Activated CD4-positive, alpha-beta T cell treated with anti-CD3 and anti-CD28 coated beads, Interleukin-2, Interleukin-6, amounts not matched to agents 100 ng/mL and 50 ng/mL, durations not matched to agents 16 hours and 8 hours (primary cell): ENCODE measurements at regions not wholly inside any gene's neighbourhood (a gene's known extent, or its start where the extent isn't known, plus 50 kb on each side); places are given as distances from the start of the nearest gene placed in this dataset.

Experiments used
- DNase-seq: peaks from one replicate; pipeline ENCODE4 v3.0.0-alpha.2; 2020

DNA sequence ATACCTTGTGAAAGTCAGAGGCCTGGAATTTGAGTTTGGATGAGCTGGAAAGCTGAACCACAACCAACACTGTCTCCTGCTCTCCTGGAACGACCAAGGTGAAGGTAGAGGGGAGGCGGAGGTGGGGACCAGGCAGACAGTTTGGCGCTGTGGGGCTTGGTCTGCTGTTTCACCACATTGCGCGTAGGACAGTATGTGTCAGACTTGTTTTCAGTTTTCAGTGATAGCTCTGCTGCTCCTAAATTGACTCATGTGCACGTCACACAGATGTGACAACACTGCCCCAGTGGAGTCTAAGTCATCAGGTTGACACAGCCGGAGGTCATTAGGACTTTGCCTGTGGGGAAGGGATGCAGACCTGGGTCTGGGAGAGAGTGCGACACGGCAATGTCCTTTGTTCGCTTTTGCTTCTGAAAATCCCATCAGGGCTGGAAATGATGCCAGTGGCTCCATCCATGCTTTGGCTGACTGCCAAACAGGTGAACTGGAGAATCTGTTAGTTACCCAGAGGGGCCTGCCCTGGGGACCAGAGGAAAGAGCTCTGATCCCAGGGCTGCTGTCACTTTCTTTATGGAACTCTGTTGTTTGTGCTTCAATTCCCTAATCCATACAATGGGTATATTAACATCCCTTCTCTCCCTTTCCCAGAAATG is 255.5 kb downstream of the CDC5L start:
- peak; percentile 81 for DNase-seq

DNA sequence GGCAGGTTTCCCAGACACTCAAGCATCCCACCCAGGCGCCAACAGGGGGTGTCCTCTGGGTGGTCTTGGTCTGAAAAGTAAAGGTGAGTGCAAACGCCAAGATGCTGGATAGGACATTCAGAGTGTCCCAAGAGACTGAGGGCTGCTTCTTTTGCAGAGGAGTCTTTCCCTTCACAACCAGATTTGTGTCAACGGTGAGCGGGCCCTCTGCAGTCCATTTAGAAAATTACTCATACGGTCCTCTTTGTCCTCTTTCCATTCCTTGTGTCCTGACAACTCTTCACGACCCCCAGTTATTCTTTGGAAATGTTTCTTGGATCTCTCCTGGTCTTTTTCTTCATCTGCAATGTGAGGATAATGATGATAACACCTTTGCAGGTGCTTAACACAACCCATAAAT is 257.8 kb downstream of the CDC5L start:
- no peak for DNase-seq

DNA sequence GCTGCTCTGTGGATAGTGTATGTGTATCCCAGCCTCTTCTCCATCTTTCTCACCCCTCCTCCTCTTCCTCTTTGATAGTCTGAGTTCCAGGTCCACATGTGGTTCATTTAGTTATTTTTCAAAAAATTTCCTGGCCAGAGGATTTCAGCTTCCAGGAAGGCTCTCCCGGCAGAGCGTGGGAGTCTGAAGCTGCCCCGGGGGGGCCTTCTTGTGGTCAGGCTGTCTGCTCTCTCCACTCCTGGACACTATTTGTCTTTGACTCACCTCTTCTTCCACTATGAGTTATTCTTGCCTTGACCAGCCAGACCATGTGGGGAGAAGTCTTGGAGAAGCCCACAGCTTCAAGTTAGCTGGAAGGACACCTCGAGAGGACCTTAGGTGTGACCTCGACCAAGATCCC is 258.8 kb downstream of the CDC5L start:
- DNase-seq, result no peak

GRCh38 chr6:44649365-44650025 is 262.0 kb downstream of the CDC5L start:
- no peak for DNase-seq

DNA sequence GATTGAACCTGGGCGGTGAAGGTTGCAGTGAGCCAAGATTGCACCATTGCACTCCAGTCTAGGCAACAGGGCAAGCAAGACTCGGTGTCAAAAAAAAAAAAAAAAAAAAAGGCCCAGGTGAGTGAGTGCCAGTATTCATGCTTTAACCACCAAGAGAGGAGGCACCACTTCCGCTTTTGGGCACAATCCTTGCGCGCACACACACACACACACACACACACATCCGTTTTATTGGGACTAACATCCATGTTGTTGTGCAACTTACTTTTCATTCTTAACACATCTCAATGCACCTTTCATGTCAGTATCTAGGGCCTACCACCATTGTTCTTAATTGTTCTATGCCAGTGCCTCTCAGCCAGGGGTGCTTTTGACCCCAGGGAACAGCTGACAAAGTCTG is 263.0 kb downstream of the CDC5L start:
- DNase-seq, result no peak

- DNase-seq, result no peak
Measured at GRCh38 chr6:44650947-44651346, 263.4 kb downstream of the CDC5L start.

DNA sequence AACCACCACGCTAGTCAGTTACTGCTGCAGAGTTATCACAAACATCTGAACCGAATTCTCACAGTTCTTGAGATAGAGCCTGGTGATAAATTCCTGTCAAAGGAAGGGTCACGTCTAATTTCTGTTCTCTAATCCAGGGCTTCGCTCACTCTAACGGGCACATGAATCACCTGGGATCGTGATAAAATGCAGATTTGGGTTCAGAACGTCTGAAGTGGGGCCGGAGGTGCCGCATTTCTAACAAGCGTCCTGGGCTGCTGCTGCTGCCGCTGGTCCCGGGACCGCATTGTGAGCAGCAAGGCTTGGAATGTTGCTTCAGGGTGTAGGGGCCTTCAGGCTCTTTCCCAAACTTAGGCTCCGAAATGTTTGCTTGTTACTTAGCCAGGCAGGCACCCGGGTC is 264.1 kb downstream of the CDC5L start:
- DNase-seq, result no peak

- DNase-seq, result no peak
Measured at GRCh38 chr6:44652547-44652946, 265.0 kb downstream of the CDC5L start.

DNA sequence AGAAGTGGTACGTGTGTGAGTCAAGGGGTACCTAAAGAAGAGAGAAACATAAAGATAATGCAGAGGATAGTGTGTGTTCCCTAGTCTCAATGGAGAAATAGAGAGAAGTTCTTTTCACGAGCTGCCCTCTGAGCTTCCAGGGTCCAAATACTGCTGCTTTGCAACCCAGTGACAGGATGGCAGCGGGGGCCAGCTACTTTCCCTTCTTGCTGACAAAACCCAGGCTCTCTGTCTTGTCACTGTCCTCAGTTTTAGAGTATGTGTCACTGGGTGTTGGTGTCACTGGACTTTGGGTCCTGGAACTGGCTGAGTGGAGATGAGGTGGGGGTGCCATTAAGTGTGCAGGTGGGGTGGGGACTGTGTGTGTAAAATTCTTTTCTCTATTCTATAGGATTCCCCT is 265.6 kb downstream of the CDC5L start:
- DNase-seq, result no peak

- DNase-seq, result no peak
Measured at GRCh38 chr6:44653761-44654218, 266.3 kb downstream of the CDC5L start.

DNA sequence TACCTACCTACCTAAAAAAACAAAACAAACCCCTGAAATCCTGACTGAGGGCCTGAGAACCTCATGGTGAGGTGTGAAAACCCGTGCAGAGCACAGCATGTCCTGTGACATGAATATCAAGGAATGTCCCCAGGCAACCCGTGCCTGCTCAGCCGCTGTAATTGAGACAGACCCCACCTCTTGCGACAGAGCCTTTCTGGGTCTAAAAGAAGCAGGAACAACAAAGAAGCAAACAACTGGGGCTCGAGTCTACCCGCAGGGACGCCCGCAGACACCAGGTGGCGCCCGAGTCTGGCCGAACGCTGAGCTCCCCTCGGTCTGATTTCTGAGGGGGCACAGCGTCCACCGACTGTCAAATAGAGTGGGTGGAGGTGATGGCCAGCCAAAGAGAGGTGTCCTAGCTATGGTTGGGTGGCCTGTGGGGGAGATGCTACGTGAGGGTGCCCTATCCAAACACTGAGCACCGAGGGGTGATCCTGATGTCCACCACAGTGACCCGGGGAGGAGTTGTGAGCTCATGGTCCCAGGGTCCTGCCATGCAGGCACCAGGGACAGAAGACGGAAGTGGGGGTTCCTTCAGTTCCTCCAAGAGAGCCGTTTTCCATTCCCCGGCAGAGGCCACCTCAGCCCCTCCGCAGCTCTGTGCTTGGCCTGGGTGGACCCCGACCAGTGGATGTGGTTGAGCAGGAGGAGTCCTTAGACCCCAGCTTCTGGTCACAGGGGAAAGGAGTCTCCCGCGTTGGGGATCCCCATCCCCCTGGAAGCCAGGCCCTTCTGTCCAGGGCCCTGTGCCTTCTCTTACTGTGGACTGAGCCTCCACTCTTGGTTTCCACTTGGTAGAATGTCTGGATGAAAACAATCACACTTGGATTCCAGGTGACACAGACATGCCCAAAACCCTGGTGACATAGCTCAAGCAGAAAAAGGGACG is 268.2 kb downstream of the CDC5L start:
- DNase-seq, result peak; percentile 81

GRCh38 chr6:44656691-44657090 is 269.2 kb downstream of the CDC5L start:
- no peak for DNase-seq

DNA sequence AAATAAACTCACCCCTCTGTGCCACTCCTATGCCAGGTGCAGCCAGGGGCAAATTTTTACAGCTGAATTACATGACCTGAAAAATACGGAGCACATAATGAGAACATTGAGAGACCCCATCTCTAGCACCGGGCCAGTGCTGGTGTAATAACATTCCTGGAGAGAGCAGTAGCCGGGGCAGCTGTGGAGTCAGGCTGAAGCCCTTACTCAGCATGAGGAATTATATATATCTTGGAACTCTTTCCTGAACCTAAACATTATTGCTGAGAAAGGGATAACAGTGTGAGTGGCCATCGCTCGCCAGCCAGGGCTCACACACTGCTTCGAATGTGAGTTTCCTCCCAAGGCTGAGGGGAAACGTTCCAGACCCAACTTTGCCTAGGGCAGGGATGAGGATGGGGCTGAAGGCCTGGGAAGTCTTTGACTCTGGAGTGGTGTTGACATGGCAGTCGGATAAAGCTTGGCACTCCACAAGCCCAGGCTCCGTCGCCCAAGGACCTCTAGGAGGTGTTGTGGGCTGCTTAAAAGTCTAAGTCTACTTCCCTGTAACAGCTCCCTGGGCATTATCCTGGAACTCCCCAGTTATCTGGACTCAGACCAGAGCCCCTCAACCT is 269.8 kb downstream of the CDC5L start:
- no peak for DNase-seq

DNA sequence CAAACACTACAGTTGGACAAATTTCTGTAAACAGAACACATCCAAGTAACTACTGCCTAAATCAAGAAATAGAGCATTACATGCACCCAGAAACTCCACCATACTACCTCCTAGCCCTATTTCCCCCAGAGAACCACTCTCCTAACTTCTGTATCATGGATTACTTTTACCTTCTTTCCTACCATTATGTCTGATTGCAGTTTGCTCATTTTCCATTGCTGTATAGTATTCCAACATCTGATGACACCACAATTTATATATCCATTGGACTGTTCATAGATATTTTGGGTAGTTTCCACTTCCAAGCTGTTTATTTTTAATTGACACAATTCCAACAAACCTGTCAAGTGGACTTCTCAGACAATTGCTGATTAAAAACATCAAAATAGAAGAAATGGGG is 271.1 kb downstream of the CDC5L start:
- DNase-seq, result no peak

GRCh38 chr6:44659726-44660125 is 272.2 kb downstream of the CDC5L start:
- no peak for DNase-seq

DNA sequence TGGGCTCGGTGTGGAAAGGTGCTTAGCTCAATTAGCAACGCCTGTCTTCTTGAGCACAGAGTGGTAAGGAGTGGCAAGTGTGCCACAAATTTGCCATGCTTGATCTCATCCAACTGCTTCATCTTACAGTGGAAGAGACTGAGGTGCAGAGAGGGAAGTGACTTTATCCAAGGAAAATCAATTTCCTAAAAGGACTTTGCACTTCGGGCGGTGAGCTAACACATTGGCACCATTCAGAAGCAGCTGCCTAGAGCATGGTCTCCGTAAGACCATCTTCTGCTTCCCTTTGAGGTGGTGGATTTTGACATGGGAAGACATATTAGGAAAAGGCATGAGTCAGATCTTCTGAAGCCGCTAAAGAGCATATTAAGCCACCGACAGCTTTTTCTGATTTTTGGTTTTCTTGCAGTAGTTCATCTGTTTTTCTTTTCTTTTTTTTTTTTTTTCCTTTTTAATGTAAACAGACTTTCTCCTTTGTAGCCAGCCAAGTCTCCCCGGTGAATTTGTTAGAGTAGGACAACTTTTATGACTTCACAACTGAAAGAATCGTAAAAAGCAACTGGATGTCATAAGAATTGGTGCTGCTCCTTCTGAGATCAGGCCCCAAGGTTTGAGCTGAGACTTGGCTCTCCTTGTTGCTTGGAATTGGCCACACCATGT is 273.2 kb downstream of the CDC5L start:
- no peak for DNase-seq

DNA sequence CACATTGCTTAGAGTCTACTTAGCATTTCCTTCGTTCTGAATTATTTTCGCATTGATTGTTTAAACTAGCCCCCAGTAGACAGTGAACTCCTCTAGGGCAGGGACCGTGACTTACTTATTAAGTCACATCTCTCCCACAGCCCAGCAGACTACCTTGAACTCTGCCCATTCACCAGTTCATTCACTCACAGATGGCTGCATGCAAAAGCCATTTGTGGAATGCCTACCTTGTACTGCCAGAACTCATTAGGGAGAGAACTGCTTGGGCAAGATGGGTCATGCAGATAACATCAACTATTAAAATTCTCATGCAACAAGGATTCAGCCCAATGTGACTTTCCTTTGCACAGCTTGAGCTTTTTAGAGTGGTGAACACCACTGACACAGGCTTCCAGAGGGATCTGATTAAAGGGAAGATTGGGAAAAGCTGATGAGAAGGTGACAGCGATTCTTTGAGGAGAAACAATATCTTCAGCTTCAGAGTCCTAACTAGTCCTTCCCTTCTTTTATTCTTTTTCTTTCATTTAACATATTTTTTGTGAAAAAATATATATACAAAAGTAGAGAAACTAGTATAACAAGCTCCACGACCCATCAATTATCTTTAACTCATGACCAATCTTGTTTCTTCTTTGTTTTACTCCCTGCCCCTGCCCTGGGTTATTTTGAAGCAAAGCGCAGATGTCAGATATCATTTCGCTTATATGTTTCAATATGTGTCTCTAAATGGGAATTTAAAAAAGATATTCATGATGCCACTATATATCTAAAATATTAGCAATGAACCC is 273.9 kb downstream of the CDC5L start:
- DNase-seq, result no peak

DNA sequence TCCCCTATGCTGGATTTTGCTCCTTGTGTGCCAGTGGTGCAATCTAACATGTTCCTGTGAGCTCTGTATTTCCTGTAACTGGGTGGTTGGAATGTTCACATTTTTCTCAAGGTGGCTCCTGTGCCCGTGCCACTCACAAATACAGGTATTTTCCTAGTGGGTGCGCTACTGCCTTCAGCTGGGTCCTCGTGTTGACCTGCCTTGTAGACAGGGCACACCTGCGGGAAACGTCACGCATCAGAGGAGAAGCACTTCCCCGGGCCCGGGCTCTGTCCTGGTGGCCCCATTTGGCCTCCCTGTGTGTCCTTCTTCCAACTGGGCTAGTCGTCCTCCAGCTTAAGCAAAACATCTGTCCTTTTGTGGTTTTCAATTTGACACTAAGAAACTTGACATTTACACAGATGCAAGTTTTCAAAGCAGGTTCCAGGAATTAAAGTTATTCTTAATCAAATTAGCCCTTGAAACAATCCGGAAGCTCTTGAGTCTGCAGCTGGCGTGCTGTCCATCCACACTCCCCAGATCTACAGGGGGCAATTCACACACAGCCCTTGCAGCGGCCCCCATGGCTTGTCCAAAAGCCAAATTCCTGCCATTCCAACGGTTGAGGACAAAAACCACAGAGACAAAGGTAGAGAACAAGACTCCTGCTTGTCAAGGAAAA is 275.1 kb downstream of the CDC5L start:
- DNase-seq, result no peak

- DNase-seq, result no peak
Measured at GRCh38 chr6:44663860-44664634, 276.5 kb downstream of the CDC5L start.

GRCh38 chr6:44664716-44665115 is 277.2 kb downstream of the CDC5L start:
- no peak for DNase-seq

DNA sequence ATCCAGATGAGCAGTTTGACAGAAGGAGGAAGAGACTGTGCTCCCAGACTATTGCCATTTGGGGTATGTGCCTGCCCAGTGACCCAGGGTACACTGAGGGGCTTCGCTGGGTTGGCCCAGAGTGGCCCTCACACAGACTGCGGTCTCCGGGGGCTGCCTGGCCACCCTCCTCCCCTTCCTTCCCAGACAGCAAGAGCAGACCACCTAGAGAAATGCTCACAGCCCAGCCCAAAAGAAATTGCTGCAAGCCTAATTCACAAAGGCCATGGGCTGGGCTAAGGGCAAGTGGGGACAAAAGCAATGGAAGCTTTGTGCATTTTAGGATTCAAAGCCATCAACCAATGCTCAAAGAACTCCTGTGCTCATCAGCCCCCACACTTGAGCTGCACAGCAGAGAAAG is 277.6 kb downstream of the CDC5L start:
- no peak for DNase-seq
